Aorta (tissue), 5 donors: ENCODE measurements at regions not wholly inside any gene's neighbourhood (a gene's known extent, or its start where the extent isn't known, plus 50 kb on each side); places are given as distances from the start of the nearest gene placed in this dataset.

Source experiments
- ATAC-seq: fragments of 200-7000 bp; cut with Tn5 transposase; one replicate; pipeline ENCODE4 v1.9.1; 2022; ENCODE audit warnings: moderate library complexity; ENCODE audit not compliant: low FRiP score
- DNase-seq, 2 donors: peaks; one replicate each; pipeline ENCODE4 v3.0.0-alpha.2; 2020
- H3K27ac ChIP-seq, 2 donors: one replicate each; pipeline ENCODE4 v1.5.1; 2013; ENCODE audit warnings: low read length in 2 of 2, mild to moderate bottlenecking in 2 of 2, moderate library complexity in 2 of 2, control low read depth in 1 of 2, inconsistent platforms in 1 of 2, low read depth in 1 of 2
- H3K27me3 ChIP-seq, 2 donors: one replicate each; pipeline ENCODE4 v1.6.1; 2013; ENCODE audit warnings: control low read depth in 1 of 2, low read length in 1 of 2, mild to moderate bottlenecking in 1 of 2, moderate library complexity in 1 of 2; ENCODE audit not compliant: insufficient read depth in 2 of 2, control insufficient read depth in 1 of 2
- H3K36me3 ChIP-seq, 2 donors: one replicate each; pipeline ENCODE4 v1.6.1; 2013; ENCODE audit warnings: control low read depth in 1 of 2, low read length in 1 of 2, mild to moderate bottlenecking in 1 of 2; ENCODE audit not compliant: insufficient read depth in 2 of 2, control insufficient read depth in 1 of 2
- H3K4me1 ChIP-seq, 2 donors: one replicate each; pipeline ENCODE4 v1.6.1; 2013; ENCODE audit warnings: low read length in 2 of 2, control low read depth in 1 of 2, mild to moderate bottlenecking in 1 of 2, moderate library complexity in 1 of 2; ENCODE audit not compliant: insufficient read depth in 2 of 2, control insufficient read depth in 1 of 2
- H3K4me3 ChIP-seq, 2 donors: one replicate each; pipeline ENCODE4 v1.5.1; 2013; ENCODE audit warnings: low read length in 2 of 2, control low read depth in 1 of 2, mild to moderate bottlenecking in 1 of 2
- H3K9me3 ChIP-seq: one replicate; pipeline ENCODE4 v1.6.1; 2013; ENCODE audit warnings: mild to moderate bottlenecking, low read length; ENCODE audit not compliant: control insufficient read depth
- WGBS, 2 donors: extraction: QIAGEN DNeasy Blood & Tissue Kit; methylation state at CpG; one replicate each; pipeline ENCODE4 v1.1.7; 2013; 5-methylcytosine and 5-hydroxymethylcytosine counted together
- intact Hi-C, 2 donors: fragments of 100-400 bp; cut with DNase I; formaldehyde crosslinking; loops; one replicate each; pipeline versions ENCODE4 v1.14.2 to v1.15.0; 2022
- donor health status: healthy with polysubstance abuse.
- donor health status: Bipolar disorder and iron deficiency.
- donor health status: DM: no; HTN: no; CAD: no.
- donor health status: DM: no; HTN: no; CAD: no.
- donor health status: DM: yes; HTN: yes; CAD: no.

DNA sequence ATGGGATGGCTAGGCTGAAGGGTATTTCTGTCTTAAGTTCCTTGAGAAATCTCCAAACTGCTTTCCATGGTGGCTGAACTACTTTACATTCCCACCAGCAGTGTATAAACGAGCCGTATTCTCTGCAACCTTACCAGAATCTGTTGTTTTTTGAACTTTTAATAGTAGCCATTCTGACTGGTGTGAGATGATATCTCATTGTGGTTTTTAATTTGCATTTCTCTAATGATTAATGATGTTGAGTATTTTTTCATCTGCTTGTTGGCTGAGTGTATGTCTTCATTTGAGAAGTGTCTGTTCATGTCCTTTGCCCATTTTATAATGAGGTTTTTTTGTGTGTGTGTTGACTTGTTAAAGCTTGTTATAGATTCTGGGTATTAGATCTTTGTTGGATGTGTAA, 226.8 kb upstream of the IGFBP3 start:
- intact Hi-C loops, result loop anchor here (5.0 kb wide), 3 partner anchors 144 to 226 kb away; partner anchors contain the start of gene IGFBP3 (in 1 of the 2)
- H3K4me1 ChIP-seq, result peaks cover 11 to 23% of the 10 kb centered on the region in 2 donors
- no peak overlapping the region for H3K27ac ChIP-seq
- no peaks in the 10 kb centered on the region for H3K36me3 ChIP-seq
- ATAC-seq (no peak), DNase-seq (no peak)
- no peaks in the 10 kb centered on the region for H3K27me3 ChIP-seq
- H3K4me3 ChIP-seq, result no peak overlapping the region
- no peaks in the 10 kb centered on the region for H3K9me3 ChIP-seq
- 93 to 97% methylated on average over 2 of the region's 2 CpGs for WGBS, 2 donors

DNA sequence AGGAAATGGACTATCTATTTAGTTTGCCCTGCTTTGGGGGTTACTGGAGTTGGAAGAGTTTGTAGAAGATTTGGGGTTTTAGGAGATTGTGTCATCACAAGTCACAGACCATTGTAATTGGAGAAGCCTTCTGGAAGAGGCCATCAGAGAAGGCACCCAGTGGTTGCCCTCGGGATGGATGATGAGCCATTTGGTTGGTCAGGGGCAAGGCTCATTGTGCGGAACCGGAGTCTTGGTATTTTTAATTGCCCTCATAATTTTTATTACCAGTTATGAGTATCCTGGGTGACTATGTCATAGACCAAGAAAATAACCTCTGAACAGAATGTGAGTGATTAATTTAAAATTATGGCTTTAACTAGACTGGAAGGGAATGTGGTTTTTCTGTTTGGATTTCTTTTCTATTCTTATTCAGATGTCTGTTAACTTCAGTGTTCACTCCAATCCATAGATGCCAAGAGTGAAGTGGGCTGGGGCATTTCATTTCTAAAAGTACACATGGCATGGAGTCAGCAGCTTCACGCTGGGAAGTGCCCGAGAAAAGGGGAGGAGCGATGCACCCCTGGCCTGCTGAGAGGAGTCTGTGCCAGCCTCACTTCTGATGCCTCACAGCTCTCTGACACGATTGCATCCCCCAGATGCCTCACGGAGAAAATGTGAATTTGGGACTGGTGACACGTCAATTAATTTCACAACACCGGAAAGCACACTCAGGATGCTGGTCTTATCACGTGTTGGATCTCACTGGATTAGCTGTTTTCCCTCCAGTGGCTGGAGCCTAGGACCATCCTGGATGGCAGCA, 225.6 kb upstream of the IGFBP3 start:
- H3K4me1 ChIP-seq, result peaks cover 11 to 23% of the 10 kb centered on the region in 2 donors
- H3K36me3 ChIP-seq, result no peaks in the 10 kb centered on the region
- H3K27me3 ChIP-seq, result no peaks in the 10 kb centered on the region
- peak overlapping the region in 1 of 2 donors; percentile 76 for H3K27ac ChIP-seq
- peak; percentile 54 for ATAC-seq
- intact Hi-C loops, result loop anchor here (5.0 kb wide), 3 partner anchors 146 to 224 kb away; partner anchors contain the start of gene IGFBP3 (in 1 of the 2)
- H3K4me3 ChIP-seq, result no peak overlapping the region
- no peaks in the 10 kb centered on the region for H3K9me3 ChIP-seq
- WGBS, 2 donors, result 18 to 20% methylated on average over 11 of the region's 11 CpGs
- DNase-seq, result peak; percentile 70 to 78

DNA sequence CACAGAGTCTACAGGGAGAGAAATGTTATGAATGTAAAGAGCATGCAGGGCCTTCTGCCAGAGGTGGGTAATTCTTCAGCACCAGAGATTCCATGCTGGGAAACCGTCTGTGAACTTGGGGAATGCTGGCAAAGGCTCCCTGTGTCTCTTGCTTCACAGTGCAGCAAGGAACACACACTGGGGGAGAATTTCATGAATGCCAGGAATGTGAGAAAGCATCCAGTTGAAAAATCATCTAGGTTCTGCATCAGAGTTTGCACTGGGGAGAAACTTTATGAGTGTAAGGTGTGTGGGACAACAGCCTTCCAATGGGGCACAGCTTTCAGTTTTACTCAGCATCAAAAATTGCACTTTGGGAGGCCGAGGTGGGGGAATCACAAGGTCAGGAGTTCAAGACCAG, 224.3 kb upstream of the IGFBP3 start:
- Histone ChIP-seq H3K4me3 (no peak overlapping the region), H3K27me3 (no peaks in the 10 kb centered on the region), H3K36me3 (no peaks in the 10 kb centered on the region), H3K27ac (no peak overlapping the region), H3K9me3 (no peaks in the 10 kb centered on the region), H3K4me1 (peaks cover 11 to 23% of the 10 kb centered on the region in 2 donors)
- 15 to 25% methylated on average over 2 of the region's 2 CpGs for WGBS, 2 donors
- peak; percentile 62 for ATAC-seq
- intact Hi-C loops, result loop anchor here (2.0 to 5.0 kb wide), 4 partner anchors 147 to 223 kb away; partner anchors contain the start of gene IGFBP3 (in 1 of the 2)
- peak in 1 of 2 donors; percentile 59 for DNase-seq

DNA sequence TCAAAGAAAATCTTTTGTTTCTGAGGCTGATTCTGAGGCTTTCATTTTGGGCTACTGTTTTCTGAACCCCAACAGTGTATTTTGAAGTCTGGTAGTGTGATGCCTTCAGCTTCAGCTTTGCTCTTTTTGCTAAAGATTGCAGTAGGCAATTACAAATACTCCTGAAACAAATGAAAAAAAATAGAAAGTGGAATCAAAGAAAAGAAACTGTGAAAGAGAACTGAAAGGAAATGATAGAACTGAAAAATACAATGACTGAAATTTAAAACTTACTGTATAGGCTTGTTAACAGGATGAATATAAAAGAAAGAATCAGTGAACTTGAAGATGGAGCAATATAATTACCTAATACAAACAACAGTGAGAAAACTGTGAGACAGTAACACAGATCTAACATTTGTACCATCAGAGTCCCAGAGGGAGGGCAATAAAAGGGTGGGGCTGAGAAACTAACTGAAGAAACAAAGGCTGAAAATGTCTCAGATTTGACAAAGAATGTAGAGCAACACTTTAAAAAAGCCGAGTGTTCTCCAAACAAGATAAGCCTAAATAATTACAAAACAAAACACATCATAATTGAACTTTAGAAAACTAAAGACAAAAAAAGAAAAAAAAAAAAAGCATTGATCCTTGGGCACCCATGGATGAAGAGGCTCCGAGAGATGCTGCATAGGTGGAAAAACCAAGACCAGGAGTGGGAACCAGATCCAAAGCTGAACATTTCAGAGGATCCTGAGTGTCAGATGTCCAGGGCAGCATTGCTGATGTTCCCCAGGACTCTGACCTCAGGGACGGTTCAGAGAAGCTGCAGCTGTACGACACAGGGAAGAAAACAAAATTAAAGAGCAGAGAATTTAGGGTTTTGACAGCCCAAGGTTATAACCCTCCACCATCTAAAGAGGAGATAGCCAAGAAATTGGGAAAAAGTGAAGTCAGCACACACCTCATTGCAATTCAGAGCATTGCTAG, 223.2 kb upstream of the IGFBP3 start:
- H3K9me3 ChIP-seq, result no peaks in the 10 kb centered on the region
- no peaks in the 10 kb centered on the region for H3K27me3 ChIP-seq
- H3K4me3 ChIP-seq, result no peak overlapping the region
- H3K36me3 ChIP-seq, result no peaks in the 10 kb centered on the region
- DNase-seq, result no peak
- intact Hi-C loops, result loop anchor here in 1 of 2 donors (2.0 kb wide), 1 partner anchor 221 kb away; no protein-coding TSS in a partner anchor
- H3K27ac ChIP-seq, result peak overlapping the region; percentile 28 to 71
- peaks cover 11 to 23% of the 10 kb centered on the region in 2 donors for H3K4me1 ChIP-seq
- no peak for ATAC-seq
- 90 to 93% methylated on average over 4 of the region's 4 CpGs for WGBS, 2 donors

DNA sequence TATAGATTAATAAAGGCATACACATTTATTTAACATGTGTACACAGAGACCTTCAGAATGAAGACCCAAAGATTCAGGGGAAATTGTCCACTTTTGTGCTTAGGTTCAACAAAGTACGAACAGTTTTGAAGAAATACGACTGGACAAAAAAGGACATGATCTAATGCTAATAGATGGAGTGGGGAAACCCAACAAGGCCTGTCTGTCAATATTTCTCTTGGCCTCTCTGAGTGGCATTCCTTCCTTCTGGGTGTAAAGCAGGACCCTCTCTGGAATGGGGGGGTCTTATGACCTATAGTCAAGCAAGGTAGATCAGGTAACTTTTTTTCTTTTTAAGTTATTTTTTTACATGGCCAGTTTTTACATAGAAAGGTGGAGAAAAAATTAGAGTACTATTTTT, 222.3 kb upstream of the IGFBP3 start:
- H3K27ac ChIP-seq, result no peak overlapping the region
- H3K4me1 ChIP-seq, result peaks cover 11 to 23% of the 10 kb centered on the region in 2 donors
- no peaks in the 10 kb centered on the region for H3K36me3 ChIP-seq
- no peak overlapping the region for H3K4me3 ChIP-seq
- no peaks in the 10 kb centered on the region for H3K9me3 ChIP-seq
- no peak for ATAC-seq
- no peaks in the 10 kb centered on the region for H3K27me3 ChIP-seq
- intact Hi-C loops, result no loop called here
- no peak for DNase-seq
- WGBS, 2 donors, result 35 to 40% methylated on average over 2 of the region's 2 CpGs

DNA sequence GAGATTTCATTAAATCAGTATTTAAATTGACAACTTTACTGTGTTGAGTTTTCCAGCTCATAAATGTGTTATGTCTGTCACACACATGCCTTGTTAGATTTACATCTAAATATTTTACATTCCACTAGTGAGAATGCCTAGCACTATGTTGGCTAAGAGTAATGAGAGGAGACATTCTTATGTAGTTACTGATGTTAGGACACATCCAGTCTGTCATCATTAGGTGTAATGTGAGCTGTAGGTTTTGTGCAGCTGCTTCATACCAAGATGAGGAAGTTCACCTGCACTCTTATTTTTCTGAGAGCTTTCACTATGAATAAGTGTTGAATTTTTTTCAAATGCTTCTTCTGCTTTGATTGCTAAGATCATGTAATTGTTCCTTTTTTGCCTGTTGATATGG, 218.0 kb upstream of the IGFBP3 start:
- no peak overlapping the region for H3K4me3 ChIP-seq
- H3K9me3 ChIP-seq, result no peaks in the 10 kb centered on the region
- H3K27ac ChIP-seq, result no peak overlapping the region
- intact Hi-C loops, result no loop called here
- ATAC-seq (no peak), DNase-seq (no peak)
- no peaks in the 10 kb centered on the region for H3K27me3 ChIP-seq
- H3K4me1 ChIP-seq, result peaks cover 0 to 7% of the 10 kb centered on the region in 2 donors
- no peaks in the 10 kb centered on the region for H3K36me3 ChIP-seq

DNA sequence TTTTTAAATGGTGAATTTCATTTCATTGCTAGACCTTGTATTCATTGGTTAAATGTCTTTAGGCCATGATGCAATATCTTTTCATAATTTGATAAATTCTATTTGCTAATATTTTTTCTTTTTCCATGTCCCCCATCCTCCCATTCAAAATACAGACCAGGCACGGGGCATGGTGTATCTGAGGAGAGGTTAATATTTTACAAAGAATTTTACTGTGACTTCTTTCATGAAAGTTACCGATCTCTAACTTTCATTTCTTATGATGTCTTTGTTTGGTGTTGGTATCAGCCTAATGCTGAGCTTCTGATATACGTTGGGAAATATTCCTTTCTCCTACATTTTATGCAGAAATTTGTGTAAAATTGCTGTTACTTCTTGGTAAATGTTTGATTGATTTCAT, 216.7 kb upstream of the IGFBP3 start:
- Histone ChIP-seq H3K27ac (no peak overlapping the region), H3K4me3 (no peak overlapping the region), H3K4me1 (no peaks in the 10 kb centered on the region), H3K36me3 (no peaks in the 10 kb centered on the region), H3K27me3 (no peaks in the 10 kb centered on the region), H3K9me3 (no peaks in the 10 kb centered on the region)
- ATAC-seq, result no peak
- WGBS, 2 donors, result 88 to 93% methylated on average over 3 of the region's 3 CpGs
- intact Hi-C loops, result no loop called here
- DNase-seq, result no peak

DNA sequence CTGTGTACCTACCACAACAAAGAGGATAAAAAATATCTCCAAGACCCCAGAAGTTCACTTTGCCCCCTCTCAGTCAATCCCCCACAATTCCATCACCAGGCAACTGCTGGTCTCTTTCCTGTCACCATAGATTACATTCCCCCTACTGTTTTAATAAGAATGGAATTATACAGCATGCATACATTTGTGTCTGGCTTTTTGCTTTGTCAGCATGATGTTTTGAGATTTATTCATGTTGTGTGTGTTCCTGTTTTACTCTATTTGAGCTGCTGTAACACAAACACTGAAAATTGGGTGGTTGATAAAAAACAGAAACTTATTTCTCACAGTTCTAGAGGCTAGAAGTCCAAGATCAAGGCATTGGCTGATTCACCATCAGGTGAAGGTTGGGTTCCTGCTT, 214.5 kb upstream of the IGFBP3 start:
- Histone ChIP-seq H3K4me3 (no peak overlapping the region), H3K9me3 (no peaks in the 10 kb centered on the region), H3K4me1 (no peaks in the 10 kb centered on the region), H3K36me3 (no peaks in the 10 kb centered on the region), H3K27ac (no peak overlapping the region), H3K27me3 (no peaks in the 10 kb centered on the region)
- DNase-seq (no peak), ATAC-seq (no peak)
- intact Hi-C loops, result no loop called here
